Germinal center (tissue), 1 donor: ENCODE measurements at regions not wholly inside any gene's neighbourhood (a gene's known extent, or its start where the extent isn't known, plus 50 kb on each side); places are given as distances from the start of the nearest gene placed in this dataset.
"Not testable (repeated sequence)": the region's sequence is repeated elsewhere in the genome, so short reads cannot be mapped to it uniquely, and the experiment has no call there.

Experiments used
- DNase-seq: peaks from one replicate; pipeline ENCODE4 v3.0.0; 2012; ENCODE audit warnings: mixed read lengths, low spot score

GRCh38 chr5:82551192-82551591 lies 273.0 kb upstream of the RPS23 start:
- DNase-seq = no peak

DNA sequence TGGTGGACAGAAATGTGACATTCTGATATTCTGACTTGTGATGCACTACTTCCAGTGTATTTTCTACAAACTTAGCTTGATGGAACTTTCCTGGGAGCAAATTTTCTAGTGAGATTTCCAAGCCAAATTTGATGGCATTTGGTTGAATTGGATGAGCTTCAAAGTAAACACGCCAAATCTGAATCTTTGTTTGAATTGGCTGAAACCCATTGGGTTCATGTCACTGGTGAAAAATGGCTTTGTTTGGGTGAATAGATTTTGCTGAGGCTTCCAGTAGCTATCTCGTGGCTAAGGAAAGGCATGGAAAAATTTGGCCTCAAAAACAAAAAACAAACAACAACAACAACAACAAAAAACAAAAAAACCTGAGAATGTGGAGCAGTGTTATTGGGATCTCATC lies 271.1 kb upstream of the RPS23 start:
- DNase-seq = no peak

GRCh38 chr5:82544004-82544403 lies 265.9 kb upstream of the RPS23 start:
- DNase-seq = no peak

DNA sequence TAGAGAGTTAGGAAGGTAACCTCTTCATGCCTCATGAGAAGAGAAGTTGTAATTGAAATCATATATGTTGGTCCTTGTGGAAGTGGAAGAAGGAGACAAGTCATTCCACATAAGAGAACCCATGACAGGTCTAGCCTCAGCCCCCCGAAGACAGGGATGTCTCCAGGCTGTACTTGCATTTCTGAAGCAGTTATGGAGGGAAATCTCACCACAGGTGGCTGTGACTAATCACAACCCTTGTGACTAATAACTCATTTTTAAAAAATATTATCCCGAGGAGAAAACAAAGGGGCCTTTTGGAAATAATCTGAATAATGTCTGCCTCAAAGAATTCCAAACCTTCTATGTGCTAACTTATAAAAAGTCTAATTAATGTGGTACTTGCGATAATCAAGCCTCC lies 262.1 kb upstream of the RPS23 start:
- DNase-seq = no peak

- no peak for DNase-seq
Observed at GRCh38 chr5:82538339-82539034, 260.3 kb upstream of the RPS23 start.

- DNase-seq = no peak
Observed at GRCh38 chr5:82537687-82538306, 259.6 kb upstream of the RPS23 start.

DNA sequence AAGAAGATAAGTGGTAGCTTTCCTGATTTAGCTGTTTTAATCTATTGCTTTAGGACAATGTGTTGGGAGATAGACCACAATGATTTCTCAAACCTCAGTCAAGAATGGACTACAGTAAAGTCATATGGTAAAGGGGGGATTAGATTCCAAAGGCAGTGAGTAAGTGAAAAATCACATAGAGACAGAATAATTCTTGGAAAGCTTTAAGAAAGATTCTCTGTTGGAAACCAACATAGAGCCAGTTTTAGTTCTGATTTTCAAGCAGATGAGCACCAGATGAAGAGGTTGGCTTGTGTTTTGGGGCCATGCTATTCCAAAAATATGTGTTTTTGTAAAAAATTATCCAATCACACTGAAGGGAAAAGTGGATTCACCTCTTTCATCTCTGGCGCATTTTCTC lies 256.8 kb upstream of the RPS23 start:
- DNase-seq = no peak

DNA sequence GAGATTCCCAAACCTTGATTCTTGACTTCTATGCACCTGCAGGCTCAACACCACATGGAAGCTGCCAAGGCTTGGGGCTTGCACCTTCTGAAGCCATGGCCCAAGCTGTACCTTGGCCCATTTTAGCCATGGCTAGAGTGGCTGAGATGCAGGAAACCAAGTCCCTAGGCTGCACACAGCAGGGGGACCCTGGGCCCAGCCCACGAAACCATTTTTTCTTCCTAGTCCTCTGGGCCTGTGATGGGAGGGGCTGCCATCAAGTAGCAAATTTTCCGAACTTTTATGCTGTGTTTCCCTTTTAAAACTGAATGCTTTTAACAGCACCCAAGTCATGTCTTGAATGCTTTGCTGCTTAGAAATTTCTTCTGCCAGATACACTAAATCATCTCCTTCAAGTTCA lies 253.9 kb upstream of the RPS23 start:
- DNase-seq = not testable (repeated sequence)

- DNase-seq = no peak
Observed at GRCh38 chr5:82526540-82526939, 248.4 kb upstream of the RPS23 start.

DNA sequence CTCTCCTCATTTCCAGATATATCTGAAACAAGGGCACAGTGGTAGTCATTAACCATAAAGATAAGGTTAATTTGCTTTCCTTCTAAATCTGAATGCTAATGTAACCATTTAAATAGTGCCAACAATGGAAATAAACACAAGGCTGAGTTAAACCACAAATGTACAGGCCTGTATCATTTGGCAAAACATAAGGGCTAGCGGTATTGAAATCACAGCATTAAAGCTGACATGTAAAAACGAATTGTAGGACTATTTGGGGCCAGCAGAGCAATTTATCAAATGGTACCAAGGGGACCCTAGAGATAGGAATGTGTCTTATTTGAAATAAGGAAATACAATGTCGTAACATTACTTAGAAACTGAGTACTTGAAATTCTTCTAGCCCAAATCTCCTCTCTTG lies 247.5 kb upstream of the RPS23 start:
- no peak for DNase-seq

- DNase-seq = no peak
Observed at GRCh38 chr5:82523633-82524032, 245.5 kb upstream of the RPS23 start.

GRCh38 chr5:82522897-82523296 lies 244.7 kb upstream of the RPS23 start:
- DNase-seq = no peak

DNA sequence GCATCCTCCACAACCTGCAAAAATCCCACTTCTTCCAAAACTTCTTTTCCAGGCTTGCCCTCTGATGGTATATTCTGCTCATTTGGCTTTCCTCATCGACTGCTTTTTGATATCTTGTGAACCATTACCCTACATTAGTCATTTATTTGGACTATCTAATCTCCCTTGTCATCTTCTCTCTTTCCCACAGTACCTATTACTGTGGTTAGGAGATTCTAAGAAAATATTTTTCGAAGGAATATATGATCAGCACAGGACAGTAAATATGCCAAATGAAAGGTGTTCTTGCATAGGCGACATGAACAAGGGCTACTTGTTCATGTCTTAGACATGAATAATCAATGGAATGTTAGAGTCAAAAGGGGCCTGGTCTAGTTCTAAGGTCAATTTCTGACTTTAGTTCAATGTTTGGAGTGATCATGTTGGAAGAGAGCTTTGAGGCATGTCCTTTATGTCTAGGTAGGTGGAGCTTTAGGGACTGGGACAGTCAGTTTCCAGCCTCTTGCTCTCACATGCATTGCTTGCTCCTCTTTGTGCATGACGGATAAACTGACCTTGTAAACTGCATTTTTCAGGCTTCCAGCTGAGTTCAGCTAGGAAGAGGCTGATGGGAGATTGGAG lies 243.4 kb upstream of the RPS23 start:
- DNase-seq = no peak

- DNase-seq = no peak
Observed at GRCh38 chr5:82519558-82519957, 241.4 kb upstream of the RPS23 start.

- no peak for DNase-seq
Observed at GRCh38 chr5:82517544-82518075, 239.5 kb upstream of the RPS23 start.

DNA sequence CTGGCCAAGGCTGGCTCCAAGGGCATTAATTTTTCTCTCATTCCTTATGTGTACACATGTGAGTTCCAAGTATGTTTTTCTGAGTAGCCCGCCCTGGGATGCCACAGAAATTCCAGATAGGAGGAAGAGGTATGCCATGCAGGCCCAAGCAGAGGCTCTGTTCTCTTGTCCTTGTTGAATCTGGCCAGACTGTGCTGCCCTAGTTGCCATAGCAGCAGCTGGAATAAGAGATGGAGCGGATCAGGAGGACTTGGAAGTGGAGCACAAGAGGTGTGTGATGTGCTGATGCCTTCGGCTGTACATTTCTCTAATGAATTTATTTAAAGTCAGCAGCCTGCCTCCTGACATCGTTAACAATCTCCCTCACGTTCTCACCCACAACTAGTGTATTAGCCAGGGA lies 235.6 kb upstream of the RPS23 start:
- DNase-seq = no peak

DNA sequence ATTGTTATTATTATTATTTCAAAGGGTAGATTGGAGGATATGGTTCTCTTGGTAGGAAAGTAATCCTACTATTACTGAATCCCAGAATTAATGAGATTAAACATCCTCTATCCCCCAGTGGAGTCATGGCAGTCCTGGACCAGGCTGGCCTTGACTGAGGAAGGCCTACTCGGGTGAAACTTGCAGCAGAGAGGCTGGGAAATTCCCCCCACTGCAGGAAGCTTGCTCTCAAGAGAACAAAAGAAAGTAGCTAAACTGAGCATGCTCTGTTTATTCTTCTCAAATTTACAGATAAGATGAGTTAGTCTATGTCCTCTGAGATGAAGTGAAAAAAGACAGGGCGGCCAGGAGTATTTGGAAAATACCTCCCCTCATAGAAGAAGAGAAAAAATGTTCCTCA lies 233.9 kb upstream of the RPS23 start:
- no peak for DNase-seq

DNA sequence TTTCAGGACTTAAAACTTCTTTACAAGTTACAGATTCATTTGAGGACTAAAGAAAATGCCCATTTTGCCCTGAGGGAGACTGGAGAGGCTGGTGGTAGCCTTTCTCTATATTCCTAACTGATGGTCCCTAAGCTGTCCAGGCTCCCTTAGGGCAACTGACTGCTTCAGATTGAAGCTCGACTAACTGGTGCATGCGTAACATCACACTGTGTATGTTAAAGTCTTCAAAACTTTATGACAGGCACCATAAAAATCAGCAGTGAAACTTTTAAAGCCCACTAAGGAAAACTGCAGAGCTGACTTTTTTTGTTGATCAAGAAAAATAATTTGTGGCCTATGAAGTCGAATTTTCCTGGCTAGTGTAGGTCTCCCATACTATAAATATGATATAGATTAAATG lies 233.0 kb upstream of the RPS23 start:
- DNase-seq = no peak

- no peak for DNase-seq
Observed at GRCh38 chr5:82509762-82510161, 231.6 kb upstream of the RPS23 start.

DNA sequence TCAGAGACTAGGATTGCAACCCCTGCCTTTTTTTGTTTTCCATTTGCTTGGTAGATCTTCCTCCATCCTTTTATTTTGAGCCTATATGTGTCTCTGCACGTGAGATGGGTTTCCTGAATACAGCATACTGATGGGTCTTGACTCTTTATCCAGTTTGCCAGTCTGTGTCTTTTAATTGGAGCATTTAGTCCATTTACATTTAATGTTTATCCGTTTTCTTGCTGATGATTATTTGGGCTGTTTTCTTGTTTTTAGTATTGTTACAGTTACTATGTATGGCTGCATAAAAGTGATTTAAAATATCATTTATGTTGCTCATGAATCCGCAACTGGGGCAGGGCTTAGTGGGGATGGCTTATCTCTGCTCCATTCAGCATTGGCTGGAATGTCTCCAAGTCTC lies 228.2 kb upstream of the RPS23 start:
- not testable (repeated sequence) for DNase-seq

DNA sequence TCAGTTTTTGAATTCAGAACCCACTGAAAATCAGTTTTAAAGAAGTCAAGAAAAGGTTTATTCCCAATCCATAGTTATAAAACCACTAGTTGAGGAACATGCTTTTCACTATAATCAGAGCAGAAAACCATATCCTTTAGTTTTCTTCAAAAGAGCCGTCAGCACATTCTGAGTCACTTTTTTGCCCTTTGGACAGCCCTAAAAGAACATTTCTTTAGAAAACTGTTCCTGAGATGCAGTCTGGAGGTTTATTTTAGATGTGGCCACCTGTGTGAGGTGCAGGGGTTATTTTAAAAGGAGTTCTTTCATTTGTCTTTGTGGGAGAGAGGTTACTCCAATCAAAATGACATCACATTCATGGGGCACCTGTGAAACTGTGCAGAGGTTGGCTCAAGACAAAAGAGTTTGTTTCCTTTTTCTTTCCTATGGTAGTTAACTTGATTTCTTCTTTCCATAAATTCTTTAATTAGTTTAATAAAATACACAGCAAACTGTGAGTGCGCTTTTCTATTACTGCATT lies 221.6 kb upstream of the RPS23 start:
- DNase-seq = no peak

- no peak for DNase-seq
Observed at GRCh38 chr5:82497242-82497641, 219.1 kb upstream of the RPS23 start.

DNA sequence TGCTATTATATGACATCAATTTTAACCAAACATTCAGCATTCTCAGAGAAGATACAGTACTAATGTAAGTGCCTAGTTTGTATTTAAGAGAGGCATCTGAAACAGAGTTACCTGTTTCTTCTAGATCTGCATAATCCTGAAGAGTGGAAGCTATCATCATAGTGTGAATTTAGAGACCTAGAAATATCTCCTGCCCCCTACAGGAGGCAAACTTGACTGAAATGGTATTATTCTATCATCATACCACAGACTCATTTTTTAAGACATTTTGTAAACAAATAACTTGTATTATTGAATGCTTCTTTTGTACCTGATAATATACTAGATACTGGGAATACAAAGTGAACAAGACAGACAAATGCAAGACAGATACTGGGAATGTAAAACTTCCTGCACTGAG lies 216.8 kb upstream of the RPS23 start:
- DNase-seq = no peak
